HG03097 (cell line): ENCODE measurements at regions not wholly inside any gene's neighbourhood (a gene's known extent, or its start where the extent isn't known, plus 50 kb on each side); places are given as distances from the start of the nearest gene placed in this dataset.

ENCODE experiments used
- ATAC-seq: cut with Tn5 transposase; IDR thresholded peaks from one replicate; pipeline ENCODE4 v1.9.1; 2021; ENCODE audit not compliant: unreplicated experiment, low FRiP score

- no peak for ATAC-seq
Measured at GRCh38 chr17:69605571-69605970, 191.1 kb downstream of the MAP2K6 start.

- no peak for ATAC-seq
Measured at GRCh38 chr17:69606142-69606800, 191.8 kb downstream of the MAP2K6 start.

- peak; percentile 89 for ATAC-seq
Measured at GRCh38 chr17:69607162-69607834, 192.8 kb downstream of the MAP2K6 start.

- ATAC-seq, result no peak
Measured at GRCh38 chr17:69608141-69608540, 193.6 kb downstream of the MAP2K6 start.

GRCh38 chr17:69608808-69609472 is 194.4 kb downstream of the MAP2K6 start:
- no peak for ATAC-seq

- no peak for ATAC-seq
Measured at GRCh38 chr17:69609473-69610305, 195.2 kb downstream of the MAP2K6 start.

- no peak for ATAC-seq
Measured at GRCh38 chr17:69620363-69620762, 205.9 kb downstream of the MAP2K6 start.

GRCh38 chr17:69625474-69625873 is 211.0 kb downstream of the MAP2K6 start:
- ATAC-seq, result no peak

GRCh38 chr17:69630056-69630635 is 215.6 kb downstream of the MAP2K6 start:
- ATAC-seq, result no peak

GRCh38 chr17:69634844-69635243 is 220.3 kb downstream of the MAP2K6 start:
- ATAC-seq, result no peak

- ATAC-seq, result no peak
Measured at GRCh38 chr17:69637446-69638156, 223.1 kb downstream of the MAP2K6 start.

GRCh38 chr17:69639096-69639495 is 224.6 kb downstream of the MAP2K6 start:
- ATAC-seq, result no peak

- ATAC-seq, result no peak
Measured at GRCh38 chr17:69640073-69640472, 225.6 kb downstream of the MAP2K6 start.

- ATAC-seq, result no peak
Measured at GRCh38 chr17:69643686-69644085, 229.2 kb downstream of the MAP2K6 start.

GRCh38 chr17:69646729-69647128 is 232.2 kb downstream of the MAP2K6 start:
- ATAC-seq, result no peak

- no peak for ATAC-seq
Measured at GRCh38 chr17:69650881-69651280, 236.4 kb downstream of the MAP2K6 start.

- ATAC-seq, result no peak
Measured at GRCh38 chr17:69651921-69652320, 237.4 kb downstream of the MAP2K6 start.

GRCh38 chr17:69654981-69655855 is 240.7 kb downstream of the MAP2K6 start:
- ATAC-seq, result no peak

GRCh38 chr17:69655902-69656301 is 241.4 kb downstream of the MAP2K6 start:
- no peak for ATAC-seq
